H1 (cell line): ENCODE measurements at regions not wholly inside any gene's neighbourhood (a gene's known extent, or its start where the extent isn't known, plus 50 kb on each side); places are given as distances from the start of the nearest gene placed in this dataset.

Source experiments
- CTCF ChIA-PET: fragments of 300-600 bp; sonication (Branson Sonifier 250); formaldehyde crosslinking; loops from one replicate; lab custom pipeline; 2021; ENCODE audit not compliant: partially characterized antibody; lab: Charles Lee
- POLR2A ChIA-PET: fragments of 300-600 bp; sonication (Branson Sonifier 250); formaldehyde crosslinking; loops from one replicate; lab custom pipeline; 2021; ENCODE audit warnings: inconsistent platforms; ENCODE audit not compliant: partially characterized antibody; lab: Charles Lee
- DNase-seq, 2 experiments: peaks; one replicate each; pipeline versions ENCODE4 v3.0.0 to v3.0.0-alpha.2; 2010 to 2022; ENCODE audit warnings: low spot score in 2 of 2, low read depth in 1 of 2, mixed read lengths in 1 of 2
- FAIRE-seq: peaks from 2 replicates; lab custom pipeline; 2011; peaks lifted over from hg19 to GRCh38; lab: Jason Lieb, UNC
- H2AFZ ChIP-seq: 2 replicates; pipeline ENCODE4 v1.8.1; 2012; ENCODE audit warnings: low read length, inconsistent platforms
- H2AK5ac ChIP-seq: 2 replicates; pipeline ENCODE4 v1.6.1; 2013; ENCODE audit warnings: low read depth, low read length
- H2BK120ac ChIP-seq: replicated peaks from 2 replicates; pipeline ENCODE3; 2013; ENCODE audit warnings: low read depth, low read length, inconsistent platforms
- H2BK12ac ChIP-seq: 2 replicates; pipeline ENCODE4 v1.6.1; 2013; ENCODE audit warnings: low read depth, low read length
- H2BK15ac ChIP-seq: 2 replicates; pipeline ENCODE4 v1.6.1; 2013; ENCODE audit warnings: low read length
- H2BK20ac ChIP-seq: 2 replicates; pipeline ENCODE4 v1.6.1; 2013; ENCODE audit warnings: low read length
- H2BK5ac ChIP-seq: 2 replicates; pipeline ENCODE4 v1.6.1; 2013; ENCODE audit warnings: low read depth, low read length
- H3K14ac ChIP-seq: 2 replicates; pipeline ENCODE4 v1.6.1; 2013; ENCODE audit warnings: inconsistent platforms; ENCODE audit not compliant: insufficient read length
- H3K18ac ChIP-seq: 2 replicates; pipeline ENCODE4 v1.6.1; 2013; ENCODE audit warnings: low read length; ENCODE audit errors: extremely low read depth
- H3K23ac ChIP-seq: 2 replicates; pipeline ENCODE4 v1.6.1; 2013; ENCODE audit warnings: inconsistent platforms; ENCODE audit not compliant: insufficient read length
- H3K23me2 ChIP-seq: 2 replicates; pipeline ENCODE4 v1.6.1; 2013; ENCODE audit warnings: low read depth, low read length
- H3K27ac ChIP-seq: 2 replicates; pipeline ENCODE4 v1.6.1; 2011; ENCODE audit warnings: low read depth, low read length, inconsistent platforms
- H3K27me3 ChIP-seq, 4 experiments: replicated peaks in 1 of 4; 1 replicate in 1 of 4; 2 replicates in 3 of 4; pipeline versions ENCODE4 v1.6.1 to v1.8.1; 2011 to 2013; ENCODE audit warnings: low read length in 3 of 4, mild to moderate bottlenecking in 3 of 4, inconsistent platforms in 2 of 4, mixed read lengths in 2 of 4, moderate library complexity in 1 of 4; ENCODE audit not compliant: control insufficient read depth in 3 of 4, insufficient read depth in 3 of 4; ENCODE audit errors: extremely low read depth in 1 of 4
- H3K36me3 ChIP-seq, 4 experiments: 2 replicates each; pipeline versions ENCODE4 v1.6.1 to v1.8.1; 2011 to 2013; ENCODE audit warnings: mild to moderate bottlenecking in 4 of 4, low read length in 3 of 4, moderate library complexity in 2 of 4, control low read depth in 1 of 4, inconsistent platforms in 1 of 4; ENCODE audit not compliant: insufficient read depth in 4 of 4, control insufficient read depth in 2 of 4
- H3K4ac ChIP-seq: replicated peaks from 2 replicates; pipeline ENCODE3; 2013; ENCODE audit warnings: low read length, low read depth, mixed read lengths, inconsistent platforms; ENCODE audit not compliant: insufficient read length
- H3K4me1 ChIP-seq, 4 experiments: replicated peaks in 1 of 4; 1 replicate in 1 of 4; 2 replicates in 3 of 4; pipeline versions ENCODE4 v1.6.1 to v1.8.1; 2011 to 2013; ENCODE audit warnings: low read length in 3 of 4, inconsistent platforms in 2 of 4, mixed read lengths in 1 of 4; ENCODE audit not compliant: insufficient read depth in 4 of 4, control insufficient read depth in 3 of 4
- H3K4me2 ChIP-seq, 2 experiments: 2 replicates each; pipeline versions ENCODE4 v1.6.1 to v1.8.1; 2011 to 2013; ENCODE audit warnings: low read depth in 2 of 2, low read length in 2 of 2, control low read depth in 1 of 2, inconsistent platforms in 1 of 2, mild to moderate bottlenecking in 1 of 2; ENCODE audit not compliant: insufficient read depth in 1 of 2
- H3K4me3 ChIP-seq, 4 experiments: fragments of 200-600, 300-600 bp in 1 of 4; sonication (generic), shearing (Covaris generic), sonication (Bioruptor Twin) in 1 of 4; 2 replicates each; pipeline versions ENCODE4 v1.5.1 to v1.8.1; 2011 to 2016; ENCODE audit warnings: low read length in 4 of 4, low read depth in 3 of 4, control low read depth in 2 of 4, inconsistent platforms in 2 of 4, mild to moderate bottlenecking in 2 of 4, mixed read lengths in 1 of 4, moderate library complexity in 1 of 4; ENCODE audit not compliant: insufficient read depth in 2 of 4; ENCODE audit errors: extremely low read depth in 1 of 4
- H3K56ac ChIP-seq: replicated peaks from 2 replicates; pipeline ENCODE3; 2013; ENCODE audit warnings: low read depth, mild to moderate bottlenecking, mixed read lengths, low read length, inconsistent platforms; ENCODE audit not compliant: insufficient read length
- H3K79me1 ChIP-seq: 2 replicates; pipeline ENCODE4 v1.6.1; 2013; ENCODE audit warnings: low read depth, low read length, control low read depth
- H3K79me2 ChIP-seq, 2 experiments: 2 replicates each; pipeline versions ENCODE4 v1.6.1 to v1.8.1; 2012 to 2013; ENCODE audit warnings: low read length in 2 of 2, mild to moderate bottlenecking in 2 of 2, inconsistent platforms in 1 of 2; ENCODE audit not compliant: insufficient read depth in 2 of 2, control insufficient read depth in 1 of 2
- H3K9ac ChIP-seq, 4 experiments: replicated peaks in 1 of 4; 1 replicate in 1 of 4; 2 replicates in 3 of 4; pipeline versions ENCODE4 v1.6.1 to v1.8.1; 2011 to 2013; ENCODE audit warnings: low read depth in 3 of 4, low read length in 3 of 4, control low read depth in 2 of 4, mild to moderate bottlenecking in 2 of 4, moderate library complexity in 2 of 4, inconsistent platforms in 1 of 4; ENCODE audit errors: extremely low read depth in 1 of 4
- H3K9me3 ChIP-seq, 2 experiments: 2 replicates each; pipeline versions ENCODE4 v1.6.1 to v1.8.1; 2012 to 2013; ENCODE audit warnings: mild to moderate bottlenecking in 2 of 2, moderate library complexity in 2 of 2, control low read depth in 1 of 2, inconsistent platforms in 1 of 2, low read depth in 1 of 2, low read length in 1 of 2, mixed read lengths in 1 of 2; ENCODE audit not compliant: insufficient read depth in 2 of 2
- H4K20me1 ChIP-seq, 2 experiments: replicated peaks in 1 of 2; 2 replicates each; pipeline versions ENCODE3 to v1.8.1; 2011 to 2013; ENCODE audit warnings: inconsistent platforms in 2 of 2, low read length in 2 of 2, mild to moderate bottlenecking in 1 of 2; ENCODE audit not compliant: insufficient read depth in 2 of 2, control insufficient read depth in 1 of 2
- H4K5ac ChIP-seq: 2 replicates; pipeline ENCODE4 v1.6.1; 2013; ENCODE audit warnings: low read length, low read depth, mixed read lengths, inconsistent platforms; ENCODE audit not compliant: insufficient read length
- H4K8ac ChIP-seq: 2 replicates; pipeline ENCODE4 v1.8.0; 2013; ENCODE audit warnings: mild to moderate bottlenecking, moderate library complexity, low read length, inconsistent platforms; ENCODE audit not compliant: insufficient read depth; ENCODE audit errors: extremely low read depth
- H4K91ac ChIP-seq: replicated peaks from 2 replicates; pipeline ENCODE3; 2013; ENCODE audit warnings: low read length, mixed read lengths, inconsistent platforms; ENCODE audit not compliant: insufficient read length
- BRCA1 ChIP-seq: IDR thresholded peaks from 2 replicates; pipeline ENCODE4 v1.6.1; 2012; ENCODE audit warnings: low read depth, low read length, improper control_type of control experiment
- CEBPB ChIP-seq: IDR thresholded peaks from 2 replicates; pipeline ENCODE4 v1.6.1; 2012; ENCODE audit warnings: low read depth, low read length
- FOSL1 ChIP-seq: IDR thresholded peaks from 2 replicates; pipeline ENCODE4 v1.6.1; 2011; ENCODE audit warnings: mild to moderate bottlenecking, low read depth, low read length, moderate library complexity; ENCODE audit not compliant: insufficient read depth
- HDAC6 ChIP-seq: IDR thresholded peaks from one replicate; pipeline ENCODE4 v1.7.1; 2012; ENCODE audit warnings: low read depth, mild to moderate bottlenecking, inconsistent platforms, low read length, moderate library complexity
- JUND ChIP-seq: IDR thresholded peaks from 2 replicates; pipeline ENCODE4 v1.6.1; 2011; ENCODE audit warnings: mild to moderate bottlenecking, improper control_type of control experiment, low read length
- KDM1A ChIP-seq: fragments of 200-600, 300-600 bp; sonication (generic); IDR thresholded peaks from 2 replicates; pipeline ENCODE4 v1.7.1; 2016; ENCODE audit warnings: mild to moderate bottlenecking, low read length, borderline replicate concordance
- KDM5A ChIP-seq: fragments of 200-600 bp; IDR thresholded peaks from 2 replicates; pipeline ENCODE4 v1.7.1; 2012; ENCODE audit warnings: mild to moderate bottlenecking, low read length, inconsistent platforms, mixed read lengths
- MAFK ChIP-seq: IDR thresholded peaks from 2 replicates; pipeline ENCODE4 v1.6.1; 2012; ENCODE audit warnings: low read depth, mild to moderate bottlenecking, improper control_type of control experiment, low read length
- NANOG ChIP-seq: IDR thresholded peaks from 2 replicates; pipeline ENCODE4 v1.6.1; 2011; ENCODE audit warnings: low read length, low read depth, mild to moderate bottlenecking, inconsistent platforms; ENCODE audit not compliant: insufficient read depth, poor library complexity, severe bottlenecking
- NRF1 ChIP-seq: IDR thresholded peaks from 2 replicates; pipeline ENCODE4 v1.6.1; 2011; ENCODE audit warnings: mild to moderate bottlenecking, low read depth, low read length, improper control_type of control experiment
- POLR2AphosphoS5 ChIP-seq: IDR thresholded peaks from 2 replicates; pipeline ENCODE4 v1.6.1; 2011; ENCODE audit warnings: low read depth, low read length
- SAP30 ChIP-seq: fragments of 300-600 bp; sonication (generic); IDR thresholded peaks from 2 replicates; pipeline ENCODE4 v1.7.1; 2012; ENCODE audit warnings: low read length, moderate library complexity, mild to moderate bottlenecking, inconsistent platforms; ENCODE audit not compliant: insufficient read depth, insufficient replicate concordance
- SIX5 ChIP-seq: IDR thresholded peaks from 2 replicates; pipeline ENCODE4 v1.6.1; 2011; ENCODE audit warnings: mild to moderate bottlenecking, low read depth, low read length
- TEAD4 ChIP-seq: IDR thresholded peaks from 2 replicates; pipeline ENCODE4 v1.6.1; 2012; ENCODE audit warnings: low read depth, low read length, inconsistent platforms, mixed read lengths
- TF ChIP-seq, protein P1 (sequence below): IDR thresholded peaks from 2 replicates; pipeline ENCODE4 v1.6.1; 2012; ENCODE audit warnings: low read length, inconsistent platforms

- FAIRE-seq (no peak), DNase-seq (no peak)
- Histone ChIP-seq H3K4ac (no peak overlapping the region), H2AK5ac (no peak overlapping the region), H3K36me3 (no peaks in the 10 kb centered on the region), H3K9me3 (no peaks in the 10 kb centered on the region), H2AFZ (no peak overlapping the region), H3K14ac (no peak overlapping the region), H3K23ac (no peak overlapping the region), H3K9ac (no peak overlapping the region), H2BK12ac (no peak overlapping the region), H3K79me2 (no peaks in the 10 kb centered on the region), H4K8ac (no peak overlapping the region), H3K18ac (no peak overlapping the region), H2BK15ac (no peak overlapping the region), H3K4me3 (no peak overlapping the region), H3K79me1 (no peaks in the 10 kb centered on the region), H3K27ac (no peak overlapping the region), H4K5ac (no peak overlapping the region), H3K4me2 (no peak overlapping the region), H4K20me1 (no peaks in the 10 kb centered on the region), H2BK5ac (no peak overlapping the region), H2BK20ac (no peak overlapping the region), H3K27me3 (no peaks in the 10 kb centered on the region), H2BK120ac (no peak overlapping the region), H4K91ac (no peak overlapping the region), H3K56ac (no peak overlapping the region), H3K23me2 (no peaks in the 10 kb centered on the region), H3K4me1 (no peaks in the 10 kb centered on the region; a peak in 1 of 7 replicates)
- ChIA-PET CTCF (no interaction called here), POLR2A (no interaction called here)
- TF ChIP-seq NRF1 (no peak), POLR2AphosphoS5 (no peak), SIX5 (no peak), BRCA1 (no peak), SAP30 (no peak), MAFK (no peak), CEBPB (no peak), JUND (no peak), FOSL1 (no peak), NANOG (no peak), TEAD4 (no peak), KDM1A (no peak), HDAC6 (no peak), KDM5A (no peak)
- TF ChIP-seq, protein P1, sequence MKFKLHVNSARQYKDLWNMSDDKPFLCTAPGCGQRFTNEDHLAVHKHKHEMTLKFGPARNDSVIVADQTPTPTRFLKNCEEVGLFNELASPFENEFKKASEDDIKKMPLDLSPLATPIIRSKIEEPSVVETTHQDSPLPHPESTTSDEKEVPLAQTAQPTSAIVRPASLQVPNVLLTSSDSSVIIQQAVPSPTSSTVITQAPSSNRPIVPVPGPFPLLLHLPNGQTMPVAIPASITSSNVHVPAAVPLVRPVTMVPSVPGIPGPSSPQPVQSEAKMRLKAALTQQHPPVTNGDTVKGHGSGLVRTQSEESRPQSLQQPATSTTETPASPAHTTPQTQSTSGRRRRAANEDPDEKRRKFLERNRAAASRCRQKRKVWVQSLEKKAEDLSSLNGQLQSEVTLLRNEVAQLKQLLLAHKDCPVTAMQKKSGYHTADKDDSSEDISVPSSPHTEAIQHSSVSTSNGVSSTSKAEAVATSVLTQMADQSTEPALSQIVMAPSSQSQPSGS: no peak
Observed at GRCh38 chr2:41914936-41915335, 132.9 kb upstream of the PKDCC start.
